ENCODE measurements at regions not wholly inside any gene's neighbourhood (a gene's known extent, or its start where the extent isn't known, plus 50 kb on each side); places are given as distances from the start of the nearest gene placed in this dataset.

GRCh38 chr1:234694661-234695060 lies 84.7 kb upstream of the IRF2BP2 start:
- DNase-seq (ENCODE audit: low spot score): no peak
- no peak for TF ChIP-seq CTCF (IDR thresholded peaks at IDR 0.05; ENCODE audit: extremely low read depth, missing control alignments)

- no peak for DNase-seq (ENCODE audit: low spot score)
- TF ChIP-seq CTCF (IDR thresholded peaks at IDR 0.05; ENCODE audit: extremely low read depth, missing control alignments): no peak
These were observed 83.1 kb upstream of the IRF2BP2 start for GRCh38 chr1:234692966-234693580.

- no peak for TF ChIP-seq CTCF (IDR thresholded peaks at IDR 0.05; ENCODE audit: extremely low read depth, missing control alignments)
- no peak for DNase-seq (ENCODE audit: low spot score)
These were observed 81.6 kb upstream of the IRF2BP2 start for GRCh38 chr1:234691567-234691966.

- no peak for DNase-seq (ENCODE audit: low spot score)
- no peak for TF ChIP-seq CTCF (IDR thresholded peaks at IDR 0.05; ENCODE audit: extremely low read depth, missing control alignments)
These were observed 80.9 kb upstream of the IRF2BP2 start for GRCh38 chr1:234690872-234691271.

GRCh38 chr1:234689236-234689635 lies 79.3 kb upstream of the IRF2BP2 start:
- no peak for TF ChIP-seq CTCF (IDR thresholded peaks at IDR 0.05; ENCODE audit: extremely low read depth, missing control alignments)
- no peak for DNase-seq (ENCODE audit: low spot score)

- no peak for TF ChIP-seq CTCF (IDR thresholded peaks at IDR 0.05; ENCODE audit: extremely low read depth, missing control alignments)
These were observed 77.0 kb upstream of the IRF2BP2 start for GRCh38 chr1:234687011-234687410.

GRCh38 chr1:234686035-234686434 lies 76.1 kb upstream of the IRF2BP2 start:
- DNase-seq (ENCODE audit: low spot score): no peak
- no peak for TF ChIP-seq CTCF (IDR thresholded peaks at IDR 0.05; ENCODE audit: extremely low read depth, missing control alignments)

More at GRCh38 chr1:234687011-234687410, 77.0 kb upstream of the IRF2BP2 start:
- no peak for DNase-seq (ENCODE audit: low spot score)
